Trophoblast cell (in vitro differentiated cells and primary cell): ENCODE measurements at regions not wholly inside any gene's neighbourhood (a gene's known extent, or its start where the extent isn't known, plus 50 kb on each side); places are given as distances from the start of the nearest gene placed in this dataset.

Experiments used
- DNase-seq, 2 donors: peaks; one replicate each; pipeline ENCODE4 v3.0.0-alpha.2; 2016
- H2AFZ ChIP-seq: 2 replicates; pipeline ENCODE4 v1.6.1; 2013; ENCODE audit warnings: low read length, moderate library complexity, mild to moderate bottlenecking; ENCODE audit not compliant: insufficient read depth, poor library complexity
- H2AK5ac ChIP-seq: 2 replicates; pipeline ENCODE4 v1.6.1; 2013; ENCODE audit warnings: mild to moderate bottlenecking, low read length
- H2BK120ac ChIP-seq: 2 replicates; pipeline ENCODE4 v1.6.1; 2013; ENCODE audit warnings: low read length, mild to moderate bottlenecking, moderate library complexity; ENCODE audit not compliant: insufficient read depth, poor library complexity
- H2BK12ac ChIP-seq: 2 replicates; pipeline ENCODE4 v1.6.1; 2013; ENCODE audit warnings: mild to moderate bottlenecking, low read length, moderate library complexity
- H2BK5ac ChIP-seq: 2 replicates; pipeline ENCODE4 v1.6.1; 2013; ENCODE audit warnings: low read length, low read depth, moderate library complexity, mild to moderate bottlenecking; ENCODE audit not compliant: poor library complexity
- H3K14ac ChIP-seq: 2 replicates; pipeline ENCODE4 v1.6.1; 2013; ENCODE audit warnings: mild to moderate bottlenecking, low read length
- H3K18ac ChIP-seq: 2 replicates; pipeline ENCODE4 v1.6.1; 2013; ENCODE audit warnings: mild to moderate bottlenecking, low read length
- H3K23ac ChIP-seq: 2 replicates; pipeline ENCODE4 v1.6.1; 2013; ENCODE audit warnings: low read length
- H3K27ac ChIP-seq: 2 replicates; pipeline ENCODE4 v1.5.1; 2013; ENCODE audit warnings: low read depth, mild to moderate bottlenecking, inconsistent platforms, low read length, moderate library complexity
- H3K27me3 ChIP-seq: 2 replicates; pipeline ENCODE4 v1.6.1; 2013; ENCODE audit warnings: inconsistent platforms, mild to moderate bottlenecking, low read length, moderate library complexity; ENCODE audit not compliant: insufficient read depth
- H3K36me3 ChIP-seq, 2 experiments: 1 replicate in 1 of 2; 2 replicates in 1 of 2; pipeline ENCODE4 v1.6.1; 2013; ENCODE audit warnings: low read length in 2 of 2, mild to moderate bottlenecking in 2 of 2, moderate library complexity in 1 of 2; ENCODE audit not compliant: insufficient read depth in 2 of 2, control insufficient read depth in 1 of 2
- H3K4ac ChIP-seq: 2 replicates; pipeline ENCODE4 v1.6.1; 2013; ENCODE audit warnings: low read depth, mild to moderate bottlenecking, low read length, moderate library complexity
- H3K4me1 ChIP-seq, 2 experiments: 1 replicate in 1 of 2; 2 replicates in 1 of 2; pipeline ENCODE4 v1.6.1; 2013; ENCODE audit warnings: low read length in 2 of 2, mild to moderate bottlenecking in 2 of 2, moderate library complexity in 1 of 2; ENCODE audit not compliant: insufficient read depth in 2 of 2, control insufficient read depth in 1 of 2
- H3K4me2 ChIP-seq: 2 replicates; pipeline ENCODE4 v1.6.1; 2013; ENCODE audit warnings: inconsistent platforms, mild to moderate bottlenecking, low read length, moderate library complexity
- H3K4me3 ChIP-seq: 2 replicates; pipeline ENCODE4 v1.5.1; 2013; ENCODE audit warnings: mild to moderate bottlenecking, low read depth, low read length, inconsistent platforms
- H3K79me1 ChIP-seq: one replicate; pipeline ENCODE4 v1.6.1; 2013; ENCODE audit warnings: low read length
- H3K79me2 ChIP-seq: 2 replicates; pipeline ENCODE4 v1.6.1; 2013; ENCODE audit warnings: low read length, mild to moderate bottlenecking; ENCODE audit not compliant: control insufficient read depth, insufficient read depth, poor library complexity
- H3K9ac ChIP-seq: 2 replicates; pipeline ENCODE4 v1.6.1; 2013; ENCODE audit warnings: mild to moderate bottlenecking, low read length
- H3K9me3 ChIP-seq: 2 replicates; pipeline ENCODE4 v1.6.1; 2013; ENCODE audit warnings: low read depth, mild to moderate bottlenecking, control low read depth, inconsistent platforms, low read length; ENCODE audit not compliant: insufficient read depth
- H4K12ac ChIP-seq: 2 replicates; pipeline ENCODE4 v1.6.1; 2013; ENCODE audit warnings: low read depth, mild to moderate bottlenecking, low read length, moderate library complexity
- H4K8ac ChIP-seq: 2 replicates; pipeline ENCODE4 v1.6.1; 2013; ENCODE audit warnings: low read depth, mild to moderate bottlenecking, low read length, moderate library complexity
- H4K91ac ChIP-seq: one replicate; pipeline ENCODE4 v1.6.1; 2013; ENCODE audit warnings: low read depth, mild to moderate bottlenecking, low read length, moderate library complexity
- WGBS: extraction: QIAGEN DNeasy Blood & Tissue Kit; methylation state at CpG from one replicate; pipeline ENCODE4 v1.1.7; 2013; ENCODE audit warnings: missing lambda C conversion rate; ENCODE audit not compliant: insufficient read length, insufficient coverage; ENCODE audit errors: extremely low coverage; 5-methylcytosine and 5-hydroxymethylcytosine counted together

GRCh38 chr17:11039342-11039741, 201.5 kb upstream of the PIRT start:
- Histone ChIP-seq H3K14ac (no peak overlapping the region), H3K36me3 (no peaks in the 10 kb centered on the region)

GRCh38 chr17:11035681-11036080, 197.8 kb upstream of the PIRT start:
- no peaks in the 10 kb centered on the region for H3K79me1 ChIP-seq
- H3K9ac ChIP-seq: no peak overlapping the region
- H3K23ac ChIP-seq: no peak overlapping the region
- H3K4ac ChIP-seq: no peak overlapping the region
- H3K4me2 ChIP-seq: no peak overlapping the region
- H3K9me3 ChIP-seq: no peaks in the 10 kb centered on the region
- no peak overlapping the region for H3K4me3 ChIP-seq
- H2BK5ac ChIP-seq: no peak overlapping the region
- no peaks in the 10 kb centered on the region for H3K27me3 ChIP-seq
- no peak overlapping the region for H3K14ac ChIP-seq
- H2BK120ac ChIP-seq: no peak overlapping the region
- H3K4me1 ChIP-seq: no peaks in the 10 kb centered on the region
- H4K8ac ChIP-seq: no peak overlapping the region
- H4K12ac ChIP-seq: no peak overlapping the region
- no peaks in the 10 kb centered on the region for H3K36me3 ChIP-seq
- DNase-seq: no peak
- H3K18ac ChIP-seq: no peak overlapping the region
- H3K79me2 ChIP-seq: no peaks in the 10 kb centered on the region
- H3K27ac ChIP-seq: no peak overlapping the region
- H2BK12ac ChIP-seq: no peak overlapping the region
- 100% methylated on average over 1 of the region's 5 CpGs for WGBS
- no peak overlapping the region for H2AK5ac ChIP-seq
- H4K91ac ChIP-seq: no peak overlapping the region
- no peak overlapping the region for H2AFZ ChIP-seq

More at GRCh38 chr17:11039342-11039741, 201.5 kb upstream of the PIRT start:
- no peak overlapping the region for H3K27ac ChIP-seq
- H2BK5ac ChIP-seq: no peak overlapping the region
- no peaks in the 10 kb centered on the region for H3K9me3 ChIP-seq
- H3K4me1 ChIP-seq: no peaks in the 10 kb centered on the region
- no peaks in the 10 kb centered on the region for H3K27me3 ChIP-seq
- H3K18ac ChIP-seq: no peak overlapping the region
- no peak overlapping the region for H3K9ac ChIP-seq
- H4K12ac ChIP-seq: no peak overlapping the region
- H2AFZ ChIP-seq: no peak overlapping the region
- H3K23ac ChIP-seq: no peak overlapping the region
- no peak overlapping the region for H4K8ac ChIP-seq
- WGBS: no CpG with 5 or more reads among the region's 1 CpG
- H3K79me2 ChIP-seq: no peaks in the 10 kb centered on the region
- no peak overlapping the region for H4K91ac ChIP-seq
- no peak overlapping the region for H3K4me3 ChIP-seq
- no peaks in the 10 kb centered on the region for H3K79me1 ChIP-seq
- no peak overlapping the region for H3K4ac ChIP-seq
- no peak overlapping the region for H3K4me2 ChIP-seq
- no peak overlapping the region for H2BK12ac ChIP-seq
- no peak overlapping the region for H2AK5ac ChIP-seq
- no peak overlapping the region for H2BK120ac ChIP-seq
- no peak for DNase-seq

DNA sequence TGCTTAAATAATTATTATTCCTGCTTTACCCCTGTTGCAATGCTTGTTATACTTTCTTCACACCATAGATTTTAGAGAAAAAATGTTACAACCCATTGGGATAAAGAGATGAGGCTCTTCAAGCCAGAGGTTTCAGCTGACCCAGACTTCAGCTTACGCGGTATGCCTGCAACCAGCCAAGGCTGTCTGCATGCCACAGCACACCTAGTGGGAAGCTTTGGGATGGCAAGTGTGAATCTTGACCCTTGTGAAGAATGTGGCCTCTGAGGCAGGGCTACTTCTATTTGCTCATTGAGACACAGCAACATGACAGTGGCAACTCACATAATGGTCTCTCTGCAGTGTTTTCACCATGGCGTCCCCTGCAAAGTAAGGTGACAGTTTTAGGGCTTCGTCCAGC, 193.9 kb upstream of the PIRT start:
- H3K79me2 ChIP-seq: no peaks in the 10 kb centered on the region
- H2BK120ac ChIP-seq: no peak overlapping the region
- H2AK5ac ChIP-seq: no peak overlapping the region
- no peak overlapping the region for H4K12ac ChIP-seq
- H4K91ac ChIP-seq: no peak overlapping the region
- H3K4ac ChIP-seq: no peak overlapping the region
- no peak overlapping the region for H4K8ac ChIP-seq
- H3K36me3 ChIP-seq: no peaks in the 10 kb centered on the region
- no peaks in the 10 kb centered on the region for H3K79me1 ChIP-seq
- no peak overlapping the region for H3K4me2 ChIP-seq
- no peaks in the 10 kb centered on the region for H3K27me3 ChIP-seq
- peak in 1 of 2 donors; percentile 4 for DNase-seq
- H3K4me3 ChIP-seq: no peak overlapping the region
- no peaks in the 10 kb centered on the region for H3K4me1 ChIP-seq
- H2AFZ ChIP-seq: no peak overlapping the region
- no peak overlapping the region for H3K14ac ChIP-seq
- H3K23ac ChIP-seq: no peak overlapping the region
- H2BK12ac ChIP-seq: no peak overlapping the region
- no peak overlapping the region for H3K9ac ChIP-seq
- H3K9me3 ChIP-seq: no peaks in the 10 kb centered on the region
- H2BK5ac ChIP-seq: no peak overlapping the region
- WGBS: no CpG with 5 or more reads among the region's 4 CpGs
- H3K27ac ChIP-seq: no peak overlapping the region
- no peak overlapping the region for H3K18ac ChIP-seq

DNA sequence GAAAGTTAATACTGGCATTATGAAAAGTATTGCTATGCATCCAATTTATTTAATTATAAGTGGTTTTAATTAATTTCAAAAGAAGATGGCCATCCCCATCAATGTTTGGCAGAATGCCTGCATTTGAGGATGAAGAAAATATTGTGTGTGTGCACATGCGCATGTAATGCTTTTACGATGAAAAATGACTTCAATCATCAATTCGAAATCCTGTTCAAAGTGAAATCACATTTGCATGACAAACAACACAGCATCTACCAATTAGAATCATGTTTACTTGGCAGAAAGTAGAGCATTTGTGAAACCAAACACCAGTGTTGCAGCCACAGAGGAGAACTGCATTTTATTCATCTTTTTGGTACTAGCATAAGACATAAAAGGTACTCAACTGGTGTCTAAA, 191.9 kb upstream of the PIRT start:
- no CpG with 5 or more reads among the region's 3 CpGs for WGBS
- Histone ChIP-seq H2BK12ac (no peak overlapping the region), H3K14ac (no peak overlapping the region), H4K91ac (no peak overlapping the region), H3K18ac (no peak overlapping the region), H4K12ac (no peak overlapping the region), H2BK5ac (no peak overlapping the region), H3K4me2 (no peak overlapping the region), H3K4ac (no peak overlapping the region), H3K27ac (no peak overlapping the region), H3K36me3 (no peaks in the 10 kb centered on the region), H2BK120ac (no peak overlapping the region), H3K4me3 (no peak overlapping the region), H3K4me1 (no peaks in the 10 kb centered on the region), H3K79me1 (no peaks in the 10 kb centered on the region), H3K79me2 (no peaks in the 10 kb centered on the region), H2AK5ac (no peak overlapping the region), H3K27me3 (no peaks in the 10 kb centered on the region), H3K9ac (no peak overlapping the region), H3K23ac (no peak overlapping the region), H2AFZ (no peak overlapping the region), H3K9me3 (no peaks in the 10 kb centered on the region), H4K8ac (no peak overlapping the region)
- no peak for DNase-seq
